Esophagus squamous epithelium (tissue), 5 donors: ENCODE measurements at regions not wholly inside any gene's neighbourhood (a gene's known extent, or its start where the extent isn't known, plus 50 kb on each side); places are given as distances from the start of the nearest gene placed in this dataset.

Source experiments
- DNase-seq: peaks from one replicate; lab custom pipeline; 2025; lab: John Stamatoyannopoulos, UW
- H3K27ac ChIP-seq, 4 donors: fragments of 200-600 bp; sonication (generic); one replicate each; pipeline ENCODE4 v1.5.1; 2016 to 2019; ENCODE audit warnings: mild to moderate bottlenecking in 1 of 4
- H3K27me3 ChIP-seq, 4 donors: fragments of 200-600 bp; sonication (generic); 1 replicate in 3 of 4; 2 replicates in 1 of 4; pipeline versions ENCODE4 v1.5.1 to v1.6.0; 2017 to 2021; ENCODE audit warnings: antibody characterized with exemption in 1 of 4
- H3K36me3 ChIP-seq, 3 donors: fragments of 200-600 bp; sonication (generic); one replicate each; pipeline ENCODE4 v1.5.1; 2016 to 2019
- H3K4me1 ChIP-seq, 3 donors: fragments of 200-600 bp; sonication (generic); one replicate each; pipeline ENCODE4 v1.5.1; 2017 to 2019
- H3K4me3 ChIP-seq, 4 donors: fragments of 200-600 bp; sonication (generic); 1 replicate in 3 of 4; 2 replicates in 1 of 4; pipeline ENCODE4 v1.5.1; 2016 to 2019; ENCODE audit warnings: mild to moderate bottlenecking in 2 of 4, moderate library complexity in 1 of 4
- H3K9me3 ChIP-seq, 3 donors: fragments of 200-600 bp; sonication (generic); one replicate each; pipeline ENCODE4 v1.5.1; 2016 to 2019
- POLR2A ChIP-seq, 4 donors: fragments of 450-650 bp; IDR thresholded peaks; one replicate each; pipeline ENCODE4 v1.6.1; 2017; ENCODE audit warnings: antibody characterized with exemption in 4 of 4, mild to moderate bottlenecking in 4 of 4, moderate library complexity in 3 of 4
- WGBS, 2 donors: methylation state at CpG; one replicate each; pipeline ENCODE4 v1.1.5; 2018; 5-methylcytosine and 5-hydroxymethylcytosine counted together
- intact Hi-C: fragments of 100-400 bp; cut with DNase I; formaldehyde crosslinking; loops from one replicate; pipeline ENCODE4 v1.15.0; 2022
- TF ChIP-seq, protein P1 (sequence below), 6 experiments: fragments of 450-650 bp in 4 of 6; fragments of 200-600 bp in 2 of 6; sonication (generic) in 2 of 6; IDR thresholded peaks; one replicate each; pipeline ENCODE4 v1.5.1; 2016 to 2019; ENCODE audit warnings: antibody characterized with exemption in 6 of 6, mild to moderate bottlenecking in 4 of 6, moderate library complexity in 4 of 6
- donor health status: DM: yes; HTN: yes; CAD: no.

DNA sequence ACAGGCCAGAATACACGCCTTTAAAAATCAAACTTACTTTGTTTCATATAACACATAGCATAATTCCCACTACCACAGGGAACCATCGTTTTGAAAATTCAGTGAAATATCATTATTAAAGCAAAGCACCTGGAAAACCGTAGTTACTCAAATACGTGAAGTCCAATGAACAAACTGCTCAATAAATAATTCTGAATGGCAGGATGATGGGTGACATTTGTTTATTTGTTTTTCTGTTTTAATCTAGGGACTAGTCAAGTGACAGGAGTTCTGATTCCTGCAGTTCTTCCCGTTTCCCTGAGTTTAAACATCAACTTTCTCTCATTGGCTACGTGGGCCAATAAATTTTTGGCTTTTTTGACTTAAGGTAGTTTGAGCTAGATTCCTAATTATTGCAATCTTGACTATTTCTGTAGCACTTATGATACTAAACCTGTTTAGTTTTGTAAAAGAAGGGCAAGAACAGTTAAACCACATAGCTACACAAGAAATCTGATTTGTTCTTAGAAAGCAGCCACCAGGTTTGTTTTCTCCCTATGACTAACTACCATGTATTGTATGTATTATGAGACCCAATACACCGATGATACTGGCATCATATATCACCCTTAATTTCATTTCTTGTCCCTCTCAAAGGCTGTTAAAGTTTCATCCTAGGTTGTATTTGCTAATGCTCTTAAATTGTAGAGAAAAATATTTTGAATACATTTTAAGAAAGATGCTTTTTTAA, 411.2 kb downstream of the SHQ1 start:
- H3K4me1 ChIP-seq: peaks cover 5 to 51% (median 5%) of the 10 kb centered on the region in 3 donors
- intact Hi-C loops: no loop called here
- no peak for TF ChIP-seq POLR2A (IDR thresholded peaks at IDR 0.05)
- TF ChIP-seq, protein P1, sequence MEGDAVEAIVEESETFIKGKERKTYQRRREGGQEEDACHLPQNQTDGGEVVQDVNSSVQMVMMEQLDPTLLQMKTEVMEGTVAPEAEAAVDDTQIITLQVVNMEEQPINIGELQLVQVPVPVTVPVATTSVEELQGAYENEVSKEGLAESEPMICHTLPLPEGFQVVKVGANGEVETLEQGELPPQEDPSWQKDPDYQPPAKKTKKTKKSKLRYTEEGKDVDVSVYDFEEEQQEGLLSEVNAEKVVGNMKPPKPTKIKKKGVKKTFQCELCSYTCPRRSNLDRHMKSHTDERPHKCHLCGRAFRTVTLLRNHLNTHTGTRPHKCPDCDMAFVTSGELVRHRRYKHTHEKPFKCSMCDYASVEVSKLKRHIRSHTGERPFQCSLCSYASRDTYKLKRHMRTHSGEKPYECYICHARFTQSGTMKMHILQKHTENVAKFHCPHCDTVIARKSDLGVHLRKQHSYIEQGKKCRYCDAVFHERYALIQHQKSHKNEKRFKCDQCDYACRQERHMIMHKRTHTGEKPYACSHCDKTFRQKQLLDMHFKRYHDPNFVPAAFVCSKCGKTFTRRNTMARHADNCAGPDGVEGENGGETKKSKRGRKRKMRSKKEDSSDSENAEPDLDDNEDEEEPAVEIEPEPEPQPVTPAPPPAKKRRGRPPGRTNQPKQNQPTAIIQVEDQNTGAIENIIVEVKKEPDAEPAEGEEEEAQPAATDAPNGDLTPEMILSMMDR (IDR thresholded peaks at IDR 0.05): no peak

DNA sequence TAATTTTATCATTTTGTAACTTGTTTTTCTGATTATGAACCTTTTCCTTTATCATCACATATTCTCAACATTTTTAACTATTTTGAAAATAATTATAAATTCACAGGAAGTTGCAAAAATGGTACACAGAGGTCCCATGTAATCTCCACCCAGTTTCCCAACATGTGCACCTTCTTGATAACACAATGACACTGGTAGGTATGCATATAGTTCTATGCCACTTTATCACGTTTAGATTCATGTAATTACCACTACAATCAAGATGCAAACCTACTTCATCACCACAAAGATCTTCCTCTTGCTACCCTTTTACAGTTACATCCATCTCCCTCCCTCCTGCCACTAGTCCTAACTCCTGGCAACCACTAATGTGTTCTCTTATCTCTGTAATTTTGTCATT, 413.9 kb downstream of the SHQ1 start:
- peaks cover 0 to 11% (median 0%) of the 10 kb centered on the region in 3 donors for H3K36me3 ChIP-seq
- no peaks in the 10 kb centered on the region for H3K27me3 ChIP-seq
- 52 to 62% methylated on average over 1 of the region's 1 CpG for WGBS, 2 donors
- TF ChIP-seq POLR2A (IDR thresholded peaks at IDR 0.05): no peak
- TF ChIP-seq, protein P1 (IDR thresholded peaks at IDR 0.05): no peak
- intact Hi-C loops: no loop called here
- no peak overlapping the region for H3K27ac ChIP-seq
- H3K9me3 ChIP-seq: no peaks in the 10 kb centered on the region
- H3K4me1 ChIP-seq: peaks cover 2 to 47% (median 5%) of the 10 kb centered on the region in 3 donors
- H3K4me3 ChIP-seq: no peak overlapping the region
- no peak for DNase-seq

More for the DNA sequence above, 411.2 kb downstream of the SHQ1 start:
- no peaks in the 10 kb centered on the region for H3K27me3 ChIP-seq
- H3K36me3 ChIP-seq: peaks cover 0 to 12% (median 0%) of the 10 kb centered on the region in 3 donors
- WGBS, 2 donors: 66 to 68% methylated on average over 7 of the region's 7 CpGs
- no peak overlapping the region for H3K4me3 ChIP-seq
- H3K27ac ChIP-seq: no peak overlapping the region
- DNase-seq: no peak
- H3K9me3 ChIP-seq: no peaks in the 10 kb centered on the region

DNA sequence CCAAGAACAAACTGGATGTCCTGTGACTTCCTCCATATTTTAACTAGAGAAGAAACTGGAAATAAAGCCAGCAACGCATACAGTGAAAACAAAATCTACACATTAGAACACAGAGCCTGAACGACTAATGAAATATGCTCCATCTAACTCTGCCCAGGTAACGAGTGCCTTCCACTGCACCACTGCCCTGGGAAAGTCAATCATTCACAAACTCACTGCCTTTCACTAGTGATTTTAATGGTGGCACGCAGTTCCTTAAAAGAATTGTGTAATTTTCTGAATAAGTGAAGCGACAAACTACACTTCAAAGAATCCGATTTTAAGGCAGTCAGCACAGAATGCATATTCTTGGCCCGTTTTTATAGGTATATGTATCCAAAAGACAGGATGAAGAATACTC, 416.0 kb downstream of the SHQ1 start:
- DNase-seq: no peak
- Histone ChIP-seq H3K27me3 (no peaks in the 10 kb centered on the region), H3K9me3 (no peaks in the 10 kb centered on the region), H3K4me1 (peaks cover 0 to 34% (median 5%) of the 10 kb centered on the region in 3 donors), H3K36me3 (no peaks in the 10 kb centered on the region), H3K4me3 (no peak overlapping the region), H3K27ac (no peak overlapping the region)
- TF ChIP-seq, protein P1 (IDR thresholded peaks at IDR 0.05): no peak
- no peak for TF ChIP-seq POLR2A (IDR thresholded peaks at IDR 0.05)
- 88 to 90% methylated on average over 7 of the region's 7 CpGs for WGBS, 2 donors
- intact Hi-C loops: no loop called here

DNA sequence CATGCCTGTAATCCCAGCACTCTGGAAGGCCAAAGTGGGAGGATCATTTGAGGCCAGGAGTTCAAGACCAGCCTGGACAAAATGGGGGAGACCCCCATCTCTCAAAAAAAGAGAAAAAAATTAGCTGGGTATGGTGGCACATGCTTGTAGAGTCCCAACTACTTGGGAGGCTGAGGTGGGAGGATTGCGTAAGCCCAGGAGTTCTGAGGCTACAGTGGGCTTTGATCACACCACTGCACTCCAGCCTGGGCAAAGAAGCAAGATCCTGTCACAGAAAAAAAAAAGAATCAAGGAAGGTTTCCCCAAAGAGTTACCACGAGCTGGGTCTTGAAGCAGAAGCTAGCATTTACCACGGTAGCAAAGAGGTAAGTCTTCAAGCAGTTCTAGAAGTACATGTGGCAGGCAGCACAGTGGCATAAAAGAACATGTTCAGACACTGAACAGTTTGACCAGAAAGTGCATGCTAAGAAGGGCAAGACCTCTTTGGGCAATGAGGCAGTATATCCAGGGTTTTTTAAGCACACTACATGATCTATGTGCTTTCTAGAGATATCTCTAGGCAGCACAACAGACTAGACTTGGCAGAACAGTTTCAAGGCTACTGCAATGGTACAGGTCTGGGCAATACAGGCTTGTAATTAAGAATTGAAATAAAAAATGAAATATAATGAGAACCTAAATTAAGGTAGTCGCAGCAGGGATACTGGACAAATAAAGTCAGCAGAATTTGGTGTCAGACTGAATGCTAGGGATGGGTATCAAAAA, 418.5 kb downstream of the SHQ1 start:
- H3K4me1 ChIP-seq: peaks cover 5 to 52% (median 8%) of the 10 kb centered on the region in 3 donors
- DNase-seq: no peak
- no peak overlapping the region for H3K27ac ChIP-seq
- no peaks in the 10 kb centered on the region for H3K27me3 ChIP-seq
- TF ChIP-seq POLR2A (IDR thresholded peaks at IDR 0.05): no peak
- TF ChIP-seq, protein P1 (IDR thresholded peaks at IDR 0.05): no peak
- no peaks in the 10 kb centered on the region for H3K36me3 ChIP-seq
- H3K9me3 ChIP-seq: no peaks in the 10 kb centered on the region
- WGBS, 2 donors: 50 to 59% methylated on average over 4 of the region's 4 CpGs
- no peak overlapping the region for H3K4me3 ChIP-seq
- intact Hi-C loops: no loop called here

DNA sequence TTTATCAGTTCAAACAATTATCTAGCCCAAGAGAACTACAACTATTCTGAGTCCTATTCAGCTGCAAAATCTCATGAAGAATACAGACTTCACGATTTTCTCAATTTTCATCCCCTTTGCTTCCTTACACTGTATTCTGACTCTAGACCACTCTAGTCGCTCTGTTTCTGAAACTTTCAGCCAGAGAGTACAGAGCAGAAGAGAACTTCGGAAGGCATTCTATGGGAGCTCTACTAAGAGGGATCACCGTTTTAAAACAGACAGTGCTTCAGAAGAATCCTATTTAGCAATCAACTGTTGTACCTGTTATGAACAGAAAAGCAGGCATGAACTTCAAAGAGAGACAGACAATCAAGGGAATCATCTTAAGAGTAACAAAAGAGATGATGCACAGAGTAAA, 419.4 kb downstream of the SHQ1 start:
- no peaks in the 10 kb centered on the region for H3K36me3 ChIP-seq
- no peak for TF ChIP-seq POLR2A (IDR thresholded peaks at IDR 0.05)
- TF ChIP-seq, protein P1 (IDR thresholded peaks at IDR 0.05): no peak
- 74 to 79% methylated on average over 4 of the region's 4 CpGs for WGBS, 2 donors
- H3K27ac ChIP-seq: no peak overlapping the region
- peaks cover 5 to 52% (median 8%) of the 10 kb centered on the region in 3 donors for H3K4me1 ChIP-seq
- H3K9me3 ChIP-seq: no peaks in the 10 kb centered on the region
- no peaks in the 10 kb centered on the region for H3K27me3 ChIP-seq
- DNase-seq: no peak
- H3K4me3 ChIP-seq: no peak overlapping the region
- intact Hi-C loops: no loop called here
